GM21515 (cell line): ENCODE measurements at regions not wholly inside any gene's neighbourhood (a gene's known extent, or its start where the extent isn't known, plus 50 kb on each side); places are given as distances from the start of the nearest gene placed in this dataset.

Experiments
- ATAC-seq: cut with Tn5 transposase; IDR thresholded peaks from one replicate; pipeline ENCODE4 v1.9.1; 2021; ENCODE audit not compliant: unreplicated experiment

DNA sequence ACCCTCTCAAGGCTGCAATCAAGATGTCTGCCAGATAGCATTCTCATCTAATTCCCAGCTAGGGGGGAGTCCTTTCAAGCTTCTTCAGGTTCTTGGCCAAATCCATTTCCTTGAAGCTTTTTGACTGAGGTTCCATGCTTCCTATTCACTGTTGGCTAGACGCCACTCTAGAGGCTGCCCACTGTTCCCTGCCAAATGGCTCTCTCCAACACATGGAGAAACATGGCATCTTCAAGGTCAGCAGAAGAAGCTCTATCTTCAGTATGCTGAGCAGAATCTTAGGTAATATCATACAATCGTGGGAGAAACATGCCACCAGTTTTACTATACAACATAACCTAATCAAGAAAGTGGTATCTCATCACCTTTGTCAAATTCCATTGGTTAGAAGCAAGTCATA lies 1985.1 kb upstream of the CELF4 start:
- no peak for ATAC-seq

DNA sequence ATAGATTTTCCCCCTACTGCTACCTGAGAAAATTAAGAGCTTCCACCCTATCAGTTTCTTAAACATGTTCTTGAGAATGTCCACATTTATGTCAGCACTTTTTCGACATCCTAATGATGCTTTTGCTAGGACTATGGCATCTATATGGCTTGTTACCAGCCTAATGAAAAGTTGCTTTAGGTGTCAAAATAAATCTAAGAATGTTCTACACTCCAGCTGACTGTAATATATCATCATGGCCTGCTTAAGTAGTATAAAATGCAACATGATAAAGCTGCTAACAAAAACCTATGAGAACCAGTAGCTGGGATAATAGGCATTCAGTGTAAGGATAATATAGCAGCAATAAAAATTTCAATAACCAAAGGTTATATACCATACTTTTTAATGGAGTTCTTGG lies 1983.5 kb upstream of the CELF4 start:
- no peak for ATAC-seq

DNA sequence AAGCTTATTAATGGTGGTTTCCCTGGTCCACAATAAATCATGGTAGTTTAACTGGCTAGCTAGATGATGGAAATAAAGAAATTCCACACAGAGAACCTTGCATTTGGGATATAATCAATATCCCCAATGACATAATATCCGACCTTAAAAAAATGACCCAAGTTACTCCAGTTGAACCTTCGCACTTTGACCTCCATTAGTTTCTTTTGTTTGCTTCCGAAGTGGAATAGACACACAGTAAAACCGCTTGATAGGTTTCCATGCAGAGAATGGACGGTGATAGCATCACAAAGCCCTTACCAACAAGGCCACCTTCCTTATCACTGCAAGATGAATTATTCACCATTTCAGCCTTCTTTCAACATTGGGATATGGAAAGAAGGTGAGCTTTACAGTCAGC lies 1966.1 kb upstream of the CELF4 start:
- no peak for ATAC-seq

DNA sequence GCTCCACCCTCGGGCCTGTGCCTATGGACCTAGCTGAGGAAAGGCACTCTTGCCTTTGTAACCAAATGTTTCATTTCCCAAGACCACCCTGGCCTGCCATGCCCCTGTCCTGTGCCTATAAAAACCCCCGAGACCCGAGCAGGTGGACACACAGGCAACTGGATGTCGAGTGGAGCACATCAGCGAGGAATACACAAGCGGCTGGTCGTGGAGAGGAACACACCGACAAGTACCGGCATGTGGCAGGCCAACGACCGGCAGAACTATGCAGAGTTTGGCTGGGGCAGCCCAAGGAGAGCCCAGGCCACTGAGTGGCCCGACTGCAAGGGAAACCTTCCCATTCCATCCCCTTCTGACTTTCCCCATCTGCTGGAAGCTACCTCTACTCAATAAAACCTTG lies 1963.8 kb upstream of the CELF4 start:
- ATAC-seq, result no peak

DNA sequence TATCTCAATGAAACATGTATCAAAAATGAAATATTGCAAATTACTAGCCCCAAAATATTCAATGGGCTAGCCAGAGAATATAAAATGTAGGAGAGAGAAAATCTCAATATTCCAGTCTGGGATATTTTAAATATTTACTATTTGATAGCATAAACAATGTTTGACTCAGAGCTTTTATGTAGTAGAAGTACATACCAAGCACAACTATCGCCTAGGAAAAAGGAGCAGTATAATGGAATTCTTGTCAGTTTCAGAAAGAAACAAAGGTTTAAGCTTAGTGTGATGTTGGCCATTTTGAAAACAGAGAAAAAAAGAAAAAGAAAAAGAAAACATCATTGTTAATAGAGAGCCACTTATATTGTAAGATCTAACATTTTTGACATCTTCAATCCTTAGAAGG lies 1961.9 kb upstream of the CELF4 start:
- ATAC-seq, result no peak

DNA sequence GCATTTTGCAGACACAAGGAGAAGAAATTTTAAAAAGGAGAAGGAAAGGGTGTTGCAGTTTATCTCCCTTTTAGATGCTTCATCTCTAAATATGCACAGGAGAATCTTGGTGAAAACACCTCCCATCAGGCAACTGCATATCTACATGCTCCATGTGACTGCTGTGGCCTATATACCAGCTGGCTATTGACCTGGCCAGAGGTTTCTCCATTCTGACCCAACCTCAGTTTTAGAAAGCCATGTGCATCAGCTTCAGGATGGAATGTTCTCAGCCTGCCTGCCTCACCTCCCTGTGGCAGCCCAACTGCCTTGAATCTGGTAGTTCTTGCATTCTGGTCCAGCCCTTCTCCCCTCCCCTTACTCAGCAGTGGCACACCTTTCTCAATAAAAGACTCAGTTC lies 1958.8 kb upstream of the CELF4 start:
- ATAC-seq, result no peak

DNA sequence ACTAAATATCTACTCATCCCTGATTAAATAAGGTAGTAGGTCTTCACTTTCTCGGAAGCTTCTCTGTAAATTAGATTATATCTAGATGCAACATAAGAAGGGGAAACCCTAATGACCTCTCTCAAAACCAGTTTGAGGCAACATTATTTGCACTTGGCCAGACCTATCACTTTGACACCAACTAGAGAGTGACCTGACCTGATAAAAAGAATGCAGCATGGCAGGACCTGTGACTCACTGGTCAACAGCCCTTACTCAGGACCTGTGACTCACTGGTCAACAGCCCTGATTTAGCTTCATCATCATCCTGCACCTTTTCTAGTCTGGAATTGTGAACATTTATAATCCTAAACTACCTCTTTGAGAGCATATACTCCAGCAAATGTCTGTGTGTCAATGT lies 1957.7 kb upstream of the CELF4 start:
- ATAC-seq, result no peak

DNA sequence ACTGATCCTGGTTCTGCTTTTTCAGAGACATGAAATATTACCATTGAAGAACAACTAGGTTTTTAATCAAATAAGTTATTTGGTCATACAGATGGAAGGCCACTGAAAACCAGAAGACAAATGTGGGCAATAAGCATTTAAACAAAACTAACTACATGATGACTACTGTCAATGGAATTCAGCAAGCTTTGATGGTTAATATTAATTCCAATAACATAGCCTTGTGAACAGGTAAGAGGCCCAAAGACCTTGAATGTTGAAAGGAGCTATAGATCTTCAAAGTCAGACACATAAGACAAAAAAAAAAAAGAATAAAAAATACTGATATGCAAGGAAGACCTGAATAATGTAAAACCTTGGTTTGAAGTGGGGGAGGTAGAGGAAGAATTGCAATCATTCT lies 1955.6 kb upstream of the CELF4 start:
- ATAC-seq, result no peak

DNA sequence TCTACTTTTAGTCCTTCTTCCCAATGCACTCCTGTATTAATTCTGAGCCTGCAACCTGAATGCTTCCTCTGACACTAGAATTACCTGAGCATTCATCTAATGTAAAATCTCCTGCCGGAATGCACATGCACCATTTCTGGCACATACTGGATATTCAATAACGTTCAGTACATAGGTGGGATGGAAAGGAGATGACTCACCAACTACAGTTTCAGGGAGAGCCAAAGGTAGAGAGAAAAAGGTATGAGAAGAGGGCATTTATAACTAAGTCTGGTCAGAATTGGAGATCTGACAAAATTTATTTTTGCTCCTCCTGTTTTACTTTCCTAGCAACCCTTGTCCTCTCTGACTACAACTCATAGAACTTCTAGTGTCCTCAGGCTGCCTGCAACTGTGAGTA lies 1954.1 kb upstream of the CELF4 start:
- ATAC-seq, result no peak

DNA sequence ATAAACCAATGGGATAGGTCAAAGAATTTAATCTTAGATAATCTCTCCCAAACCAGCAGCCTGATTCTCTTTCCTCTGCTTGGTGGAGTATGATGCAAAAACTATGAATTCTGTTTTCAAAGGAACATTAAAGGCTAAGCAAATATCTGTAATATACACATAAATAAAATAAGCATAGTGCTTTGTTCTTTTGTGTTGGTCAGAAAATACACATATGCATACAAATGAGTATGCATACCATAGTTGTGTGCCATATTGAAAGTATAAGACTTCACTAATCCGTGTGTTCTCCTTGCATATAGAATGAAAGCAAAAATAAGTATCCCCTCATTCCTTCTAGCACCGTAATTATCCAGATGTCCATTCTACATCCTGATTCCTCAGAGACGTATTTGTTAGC lies 1949.7 kb upstream of the CELF4 start:
- no peak for ATAC-seq

DNA sequence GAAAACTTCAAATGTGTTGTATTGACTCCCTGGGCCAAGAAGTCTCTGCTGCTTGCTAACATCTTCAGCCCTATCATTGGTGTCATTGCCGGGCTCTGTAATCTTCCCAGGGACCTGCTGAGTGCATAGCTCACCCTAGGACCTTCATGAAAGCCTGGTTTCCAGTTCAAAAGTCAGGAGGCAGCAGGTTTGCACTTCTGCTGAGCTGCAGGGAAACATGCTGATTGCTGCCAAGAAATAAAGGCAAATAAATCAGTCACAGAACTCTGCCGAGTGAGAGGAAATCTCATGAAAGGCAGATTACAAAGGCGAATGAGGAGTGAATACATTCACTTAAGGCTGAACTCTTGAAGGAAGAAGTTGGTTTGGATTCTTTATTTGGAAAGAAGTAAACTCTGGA lies 1947.6 kb upstream of the CELF4 start:
- no peak for ATAC-seq

DNA sequence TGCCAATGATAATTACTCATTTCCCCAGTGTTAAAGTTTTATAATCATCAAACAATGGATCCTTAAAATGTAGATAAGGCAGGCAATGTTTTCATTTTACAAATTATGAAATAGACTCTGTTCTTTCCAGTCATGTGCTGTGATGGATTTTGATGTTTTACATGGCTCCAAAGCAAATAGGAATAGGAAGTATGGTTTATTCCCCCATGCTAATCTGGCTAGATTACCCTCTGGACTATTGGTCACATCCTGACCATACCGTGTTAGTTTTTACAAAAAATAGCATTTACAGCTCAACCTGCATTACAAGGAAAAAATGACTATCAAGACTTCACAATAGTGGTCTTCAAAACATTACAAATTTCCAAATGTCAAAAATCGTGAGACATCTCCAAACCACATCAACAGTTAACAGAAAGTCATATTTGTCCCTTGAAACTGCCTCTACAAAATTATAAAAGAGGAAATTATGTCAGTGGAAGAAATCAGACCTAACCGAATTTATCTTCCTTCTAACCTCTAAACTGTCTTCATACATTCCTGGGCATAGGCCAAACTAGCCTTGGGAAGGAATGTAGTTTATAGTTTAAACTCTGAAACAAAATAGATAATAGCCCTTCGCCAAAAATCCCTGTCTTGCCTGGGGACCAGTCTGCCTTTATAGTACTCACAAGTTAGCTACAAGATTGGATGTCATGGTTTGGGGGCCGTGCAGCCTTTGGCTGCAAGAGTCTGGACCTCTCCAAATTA lies 1941.2 kb upstream of the CELF4 start:
- ATAC-seq, result no peak

DNA sequence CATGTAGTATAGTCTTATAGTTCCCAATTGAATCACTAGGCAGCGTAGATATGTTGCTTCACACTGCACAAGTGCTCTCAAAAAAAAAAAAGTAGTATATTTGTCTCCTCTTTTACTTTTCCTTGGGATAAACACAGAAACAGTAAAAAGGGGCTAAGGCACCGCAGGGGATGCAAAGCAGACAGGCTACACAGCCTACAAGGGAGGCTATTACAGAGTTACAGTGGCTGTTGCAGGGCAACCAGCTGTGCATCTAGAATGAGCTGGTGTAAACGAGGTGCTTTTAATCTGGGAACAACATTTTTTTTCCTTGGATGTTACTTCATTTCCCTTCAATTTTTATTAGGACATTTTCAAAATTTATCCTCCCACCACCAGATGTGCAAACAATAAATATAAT lies 1934.7 kb upstream of the CELF4 start:
- ATAC-seq, result no peak

DNA sequence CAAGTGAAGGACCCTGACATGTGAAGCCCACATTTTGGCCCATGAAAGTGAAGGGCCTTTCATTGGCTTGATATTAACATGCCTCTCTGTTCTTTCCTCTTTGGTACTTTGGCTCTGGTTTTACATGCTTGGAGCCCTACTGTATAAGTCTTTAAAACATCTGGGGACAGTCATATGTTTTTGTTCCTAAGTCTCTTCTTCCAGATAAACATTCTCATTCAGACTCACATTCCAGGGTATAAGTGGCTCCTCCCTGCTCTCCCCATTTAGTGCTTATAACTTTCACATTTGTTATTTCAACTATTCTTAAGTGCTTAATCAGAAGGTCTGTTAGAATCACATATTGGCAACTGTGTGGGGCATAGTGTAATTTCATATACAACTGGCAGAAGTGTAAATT lies 1932.2 kb upstream of the CELF4 start:
- no peak for ATAC-seq

DNA sequence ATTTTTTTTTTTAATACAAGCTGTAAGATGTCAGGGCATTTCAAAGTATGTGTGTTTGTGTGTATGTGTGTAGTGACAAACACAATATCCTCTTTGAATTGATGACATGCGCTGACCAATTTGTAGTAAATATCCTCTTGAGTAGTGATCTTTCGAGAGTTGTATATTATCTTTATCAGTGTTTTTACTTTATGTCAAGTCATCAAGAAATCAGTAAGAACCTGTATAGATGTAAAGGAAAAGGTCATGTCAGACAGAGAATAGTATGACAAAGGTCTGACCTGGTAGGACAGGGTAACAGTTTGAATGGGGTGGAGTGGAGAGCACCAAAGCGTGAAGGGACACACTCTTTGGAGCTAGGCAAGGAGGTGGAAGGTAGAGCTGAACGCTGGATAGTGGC lies 1931.4 kb upstream of the CELF4 start:
- ATAC-seq, result no peak

DNA sequence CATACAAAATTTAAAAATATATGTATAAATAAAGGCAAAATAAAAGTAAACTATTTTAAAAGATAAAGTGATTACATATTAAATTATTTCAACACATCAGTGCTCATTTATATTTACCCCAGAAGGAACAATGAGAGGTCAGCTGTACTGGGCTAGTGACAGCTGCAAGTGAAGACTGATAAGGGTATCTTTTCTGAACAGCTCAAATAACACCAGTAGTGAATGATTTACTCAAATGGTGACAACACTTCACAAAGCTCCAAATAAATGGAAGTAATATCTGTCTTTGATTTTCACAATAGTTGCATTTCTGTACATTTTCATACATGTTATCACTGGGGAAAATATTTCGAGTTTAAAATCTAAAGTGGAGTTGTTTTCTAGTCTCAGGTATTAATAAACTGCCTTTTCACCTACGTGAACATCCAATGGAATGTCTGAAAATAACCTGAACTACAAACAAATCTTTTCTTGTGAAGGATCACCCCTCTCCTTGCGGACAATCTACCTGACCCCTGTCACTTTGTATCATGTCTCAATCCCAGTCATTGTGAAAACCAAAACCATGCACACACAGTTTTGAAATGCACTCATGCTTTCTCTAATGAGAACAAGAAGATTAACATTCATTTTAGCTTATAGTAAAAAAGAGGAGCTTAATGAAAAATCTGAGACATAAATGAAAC lies 1928.8 kb upstream of the CELF4 start:
- no peak for ATAC-seq

DNA sequence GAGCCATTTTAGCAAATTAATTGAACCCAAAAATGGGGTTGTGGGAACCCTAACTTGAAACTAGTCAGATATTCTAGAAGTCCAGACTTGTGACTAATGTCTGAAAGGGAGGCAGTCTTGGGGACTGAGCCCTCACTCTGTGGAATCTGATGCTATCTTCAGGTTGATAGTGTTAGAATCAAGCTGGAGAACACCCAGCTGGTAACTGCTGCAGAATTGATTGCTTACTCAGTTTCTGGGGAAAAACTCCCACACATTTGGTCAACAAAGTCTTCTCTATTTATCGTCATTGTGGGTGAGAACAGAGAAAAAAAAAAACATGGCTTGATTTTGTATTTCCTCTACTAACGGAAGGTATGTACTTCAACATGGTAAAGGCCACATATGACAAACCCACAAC lies 1925.8 kb upstream of the CELF4 start:
- ATAC-seq, result no peak

DNA sequence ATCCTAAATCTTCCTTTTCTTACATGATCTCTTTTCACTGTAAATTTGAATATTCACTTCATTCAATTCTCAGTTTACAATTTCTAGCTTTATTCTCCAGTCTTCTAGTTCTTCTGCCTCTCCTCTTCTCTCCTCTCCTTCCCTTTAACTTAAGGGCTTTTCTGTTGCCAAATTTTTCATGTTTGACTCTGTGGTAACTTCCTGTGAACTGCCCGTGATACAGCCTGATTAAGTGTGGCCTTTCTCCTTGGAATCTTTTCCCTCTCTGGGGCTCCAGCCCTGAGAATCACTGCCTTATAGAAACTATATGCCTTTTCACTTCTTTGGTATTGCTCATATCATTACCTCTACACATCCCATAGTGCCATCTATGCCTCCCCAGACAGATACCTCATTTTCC lies 1923.8 kb upstream of the CELF4 start:
- ATAC-seq, result no peak

DNA sequence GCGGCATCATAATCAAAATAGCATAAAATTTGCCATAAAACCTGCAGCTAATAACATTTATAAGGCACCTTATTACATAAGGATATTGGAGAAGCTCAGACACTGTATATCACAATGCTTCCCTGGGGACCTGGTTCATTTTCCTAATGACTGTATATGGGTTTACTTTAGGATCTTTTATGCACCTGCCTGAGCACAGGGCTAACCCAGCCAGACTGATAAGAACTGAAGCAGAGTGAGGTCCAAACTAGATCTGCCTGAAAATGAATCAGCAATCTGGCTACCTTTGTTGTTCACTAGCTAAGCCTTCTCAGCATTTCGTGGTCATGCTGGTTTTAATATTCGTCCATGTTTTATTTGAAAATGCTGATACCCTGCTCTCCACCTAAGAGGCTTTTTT lies 1922.3 kb upstream of the CELF4 start:
- no peak for ATAC-seq

DNA sequence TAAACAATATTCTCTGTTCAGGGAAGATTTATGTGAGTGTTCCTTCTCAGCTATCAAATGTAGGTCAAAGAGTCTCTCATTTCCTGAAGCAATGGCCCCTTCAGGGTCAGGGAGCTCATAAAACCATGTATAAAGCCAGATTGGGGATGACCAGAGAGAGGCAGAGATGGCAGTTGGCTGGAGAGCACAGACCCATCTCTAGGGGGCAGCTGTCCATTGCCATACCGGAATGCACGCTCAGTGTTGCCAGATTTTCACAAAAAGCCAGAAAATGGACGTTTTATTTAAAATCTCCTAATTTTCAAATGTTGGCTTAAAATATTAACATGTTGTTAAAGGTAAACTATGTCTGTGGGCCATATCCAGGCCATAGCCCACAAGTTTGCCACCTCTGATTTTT lies 1920.7 kb upstream of the CELF4 start:
- ATAC-seq, result no peak

DNA sequence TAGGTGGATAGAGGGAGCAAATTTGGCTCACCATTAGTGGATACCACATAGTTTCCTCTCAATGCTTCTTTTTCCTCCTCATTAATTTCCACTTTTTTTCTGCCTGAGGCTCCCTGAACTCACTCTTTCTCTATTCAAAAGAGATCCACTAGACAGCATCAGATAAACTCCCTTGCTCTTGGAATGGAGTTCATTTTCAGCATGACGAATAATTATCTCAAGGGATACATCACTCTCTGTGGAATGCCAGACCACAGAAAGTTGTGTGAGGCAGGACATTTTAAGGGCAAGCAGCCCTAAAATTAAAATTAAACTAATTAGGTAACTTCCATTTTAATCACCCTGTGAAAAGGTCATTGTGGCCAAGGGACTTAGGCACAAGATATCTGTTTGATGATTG lies 1920.1 kb upstream of the CELF4 start:
- no peak for ATAC-seq

DNA sequence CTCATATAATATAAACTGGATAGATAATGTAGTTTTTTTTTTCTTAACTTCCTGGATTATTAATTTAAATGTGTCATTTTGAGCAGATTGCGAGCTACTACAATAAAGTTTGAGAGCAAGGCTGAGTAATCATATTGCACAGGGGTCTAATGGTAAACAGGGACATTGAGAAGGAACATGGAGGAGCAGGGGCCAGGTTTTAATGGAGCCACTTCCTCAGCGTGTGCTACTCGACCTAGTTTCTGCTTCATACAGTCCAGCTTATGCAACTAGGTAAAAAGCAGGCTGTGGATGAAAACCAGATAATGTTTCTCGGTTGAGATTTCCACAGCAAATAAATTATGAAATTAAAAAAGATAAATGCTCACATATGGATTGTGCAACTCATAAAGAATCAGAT lies 1915.7 kb upstream of the CELF4 start:
- no peak for ATAC-seq
